GM11168 (cell line): ENCODE measurements at regions not wholly inside any gene's neighbourhood (a gene's known extent, or its start where the extent isn't known, plus 50 kb on each side); places are given as distances from the start of the nearest gene placed in this dataset.
"Not testable (repeated sequence)": the region's sequence is repeated elsewhere in the genome, so short reads cannot be mapped to it uniquely, and the experiment has no call there.

ENCODE experiments used
- in situ Hi-C: fragments of 300-500 bp; cut with MboI; formaldehyde crosslinking; loops from one replicate; pipeline ENCODE4 v1.12.0; 2022; ENCODE audit warnings: low sequenced_read_pairs; ENCODE audit not compliant: unreplicated experiment

- in situ Hi-C loops = not testable (repeated sequence)
Measured at GRCh38 chr20:30164389-30164788, 1093.1 kb upstream of the DEFB115 start.

GRCh38 chr20:30167540-30167939 is 1089.9 kb upstream of the DEFB115 start:
- in situ Hi-C loops = no loop called here

GRCh38 chr20:30168025-30168799 is 1089.3 kb upstream of the DEFB115 start:
- in situ Hi-C loops = no loop called here

GRCh38 chr20:30168800-30169138 is 1088.7 kb upstream of the DEFB115 start:
- in situ Hi-C loops = no loop called here

GRCh38 chr20:30175681-30176080 is 1081.8 kb upstream of the DEFB115 start:
- in situ Hi-C loops = no loop called here

GRCh38 chr20:30183124-30183523 is 1074.3 kb upstream of the DEFB115 start:
- in situ Hi-C loops = not testable (repeated sequence)

- in situ Hi-C loops = not testable (repeated sequence)
Measured at GRCh38 chr20:30191785-30192184, 1065.7 kb upstream of the DEFB115 start.

- in situ Hi-C loops = not testable (repeated sequence)
Measured at GRCh38 chr20:30234477-30234876, 1023.0 kb upstream of the DEFB115 start.

- in situ Hi-C loops = not testable (repeated sequence)
Measured at GRCh38 chr20:30275073-30275472, 982.4 kb upstream of the DEFB115 start.

- in situ Hi-C loops = no loop called here
Measured at GRCh38 chr20:30281584-30282197, 975.8 kb upstream of the DEFB115 start.

- in situ Hi-C loops = not testable (repeated sequence)
Measured at GRCh38 chr20:30283476-30284280, 973.8 kb upstream of the DEFB115 start.

- in situ Hi-C loops = no loop called here
Measured at GRCh38 chr20:30284281-30284905, 973.1 kb upstream of the DEFB115 start.

- in situ Hi-C loops = no loop called here
Measured at GRCh38 chr20:30285677-30286076, 971.8 kb upstream of the DEFB115 start.

- in situ Hi-C loops = no loop called here
Measured at GRCh38 chr20:30286157-30286556, 971.3 kb upstream of the DEFB115 start.

- in situ Hi-C loops = not testable (repeated sequence)
Measured at GRCh38 chr20:30287459-30287858, 970.0 kb upstream of the DEFB115 start.

- in situ Hi-C loops = no loop called here
Measured at GRCh38 chr20:30288346-30288745, 969.1 kb upstream of the DEFB115 start.

GRCh38 chr20:30289049-30289448 is 968.4 kb upstream of the DEFB115 start:
- in situ Hi-C loops = not testable (repeated sequence)

- in situ Hi-C loops = not testable (repeated sequence)
Measured at GRCh38 chr20:30289711-30290141, 967.7 kb upstream of the DEFB115 start.

GRCh38 chr20:30290361-30291063 is 967.0 kb upstream of the DEFB115 start:
- in situ Hi-C loops = not testable (repeated sequence)

GRCh38 chr20:30291064-30291379 is 966.4 kb upstream of the DEFB115 start:
- in situ Hi-C loops = not testable (repeated sequence)
